Stimulated activated CD8-positive, alpha-beta memory T cell treated with anti-CD3 and anti-CD28 coated beads, Interleukin-7, amount 100 ng/mL, for 48 hours (primary cell): ENCODE measurements at regions not wholly inside any gene's neighbourhood (a gene's known extent, or its start where the extent isn't known, plus 50 kb on each side); places are given as distances from the start of the nearest gene placed in this dataset.

Experiments
- DNase-seq, 2 donors: peaks; one replicate each; pipeline ENCODE4 v3.0.0-alpha.2; 2020; ENCODE audit warnings: low read depth in 1 of 2; ENCODE audit errors: extremely low read depth in 1 of 2

DNA sequence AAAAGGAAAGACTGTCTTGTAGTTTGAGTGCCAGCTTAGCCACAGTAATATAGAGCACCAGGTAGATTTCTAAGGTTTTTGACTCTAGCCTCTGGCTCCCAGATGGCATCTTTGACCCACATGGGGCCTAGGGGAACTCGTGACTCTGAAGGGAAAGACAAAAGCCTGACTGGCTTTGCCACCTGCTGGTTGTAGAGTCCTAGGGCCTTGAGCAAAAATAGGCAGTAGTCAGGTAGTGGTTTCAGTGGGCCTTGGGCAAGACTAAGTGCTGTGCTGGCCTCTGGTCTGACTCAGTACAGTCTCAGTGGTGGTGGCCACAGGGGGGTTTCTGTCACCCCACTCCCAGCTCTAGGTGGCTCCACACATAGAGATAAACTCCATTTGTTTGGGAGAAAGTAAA, 349.4 kb downstream of the FAM181B start:
- DNase-seq = no peak

DNA sequence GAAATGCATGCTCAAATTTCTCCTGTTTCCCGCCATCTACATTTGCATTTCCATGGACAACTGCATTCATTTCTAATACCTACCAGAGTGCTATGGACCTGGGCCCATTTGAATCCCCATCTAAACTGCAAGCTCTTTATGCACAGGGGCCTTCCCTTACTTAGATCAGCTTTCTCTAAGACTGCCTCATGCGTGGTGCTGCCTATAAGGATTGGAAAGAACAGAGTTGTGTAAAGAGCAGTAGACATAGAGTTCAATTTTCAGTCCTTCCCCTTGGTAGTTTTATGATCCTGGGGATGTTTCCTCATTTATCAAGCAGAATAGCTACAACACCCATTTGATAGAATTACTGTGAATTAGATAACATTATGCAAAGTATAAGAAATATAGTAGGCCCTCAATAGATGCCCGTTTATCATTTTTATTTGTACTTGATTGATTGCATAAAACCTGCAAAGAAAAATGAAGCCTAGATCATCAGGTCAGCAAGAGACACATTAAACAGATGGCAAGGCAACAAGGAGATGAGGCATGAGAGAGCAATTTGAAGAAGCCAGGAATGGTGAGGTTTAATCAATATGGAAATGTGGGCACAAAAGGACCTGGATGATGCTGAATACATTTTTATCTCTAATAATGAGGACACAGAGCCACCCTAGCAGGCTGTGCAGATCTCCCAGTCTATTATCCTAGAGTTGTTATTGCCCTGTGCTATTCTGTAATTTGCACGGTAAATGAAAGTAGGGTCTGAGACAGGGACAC, 359.7 kb downstream of the FAM181B start:
- no peak for DNase-seq

GRCh38 chr11:82365351-82365750, 368.3 kb downstream of the FAM181B start:
- DNase-seq = no peak

DNA sequence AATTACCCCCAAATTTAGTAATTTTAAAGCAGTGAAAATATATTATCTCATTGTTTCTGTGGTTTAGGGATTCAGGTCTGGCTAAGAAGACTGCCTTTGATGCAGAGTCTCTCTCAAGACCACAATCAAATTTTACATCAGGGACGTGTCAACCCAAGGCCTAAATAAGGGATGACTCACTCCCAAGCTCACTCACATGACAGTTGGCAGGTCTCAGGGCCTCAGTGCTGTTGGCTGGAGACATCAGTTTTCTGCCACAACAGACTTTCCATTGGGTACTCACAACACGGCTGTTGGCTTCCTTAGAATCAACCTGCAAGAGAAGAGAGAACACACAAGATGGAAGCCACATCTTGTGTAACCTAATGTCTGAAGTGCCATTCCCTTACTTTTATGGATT, 377.3 kb downstream of the FAM181B start:
- DNase-seq = no peak

DNA sequence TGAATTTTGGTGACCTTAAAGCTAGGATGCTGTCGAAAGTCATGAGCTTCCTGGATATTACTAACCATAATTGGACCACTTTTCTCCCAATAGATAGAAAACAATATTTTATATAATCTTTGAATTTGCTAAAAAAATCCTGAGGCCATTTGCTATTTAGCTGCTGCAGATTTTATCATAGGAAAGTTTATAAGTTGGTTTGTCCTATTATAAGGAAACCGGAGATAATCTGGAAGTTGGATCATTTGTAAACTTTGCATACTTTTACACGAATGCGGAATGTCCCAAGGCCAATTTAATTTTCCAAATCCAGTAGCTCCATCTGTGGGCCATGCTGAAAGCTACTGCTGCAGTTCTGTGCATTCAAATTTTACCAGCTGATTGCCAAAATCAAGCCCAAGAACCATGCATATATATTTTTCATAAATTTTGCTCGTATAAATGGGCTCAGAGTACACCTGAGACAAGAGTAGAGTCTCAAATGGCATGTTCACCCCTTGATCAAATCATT, 378.3 kb downstream of the FAM181B start:
- DNase-seq = no peak

DNA sequence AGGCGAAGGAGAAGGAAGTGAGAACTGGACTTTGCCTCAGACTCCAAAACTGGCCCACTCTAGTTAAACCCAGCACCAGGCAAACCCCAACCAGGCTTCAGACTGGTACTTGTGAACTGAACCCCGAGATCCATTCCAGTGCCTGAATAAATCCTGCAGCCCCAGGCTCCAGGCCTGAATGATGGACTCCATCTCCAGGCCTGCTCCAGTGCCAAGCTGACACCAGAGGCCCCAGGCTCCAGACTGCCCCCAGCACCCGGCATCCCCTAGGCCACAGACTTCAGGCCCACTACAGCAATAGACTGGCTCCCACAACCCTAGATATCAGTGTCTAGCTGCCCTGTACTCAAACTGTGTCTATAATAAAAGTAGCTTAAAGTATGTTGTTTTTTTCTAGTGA, 406.8 kb downstream of the FAM181B start:
- DNase-seq = no peak

DNA sequence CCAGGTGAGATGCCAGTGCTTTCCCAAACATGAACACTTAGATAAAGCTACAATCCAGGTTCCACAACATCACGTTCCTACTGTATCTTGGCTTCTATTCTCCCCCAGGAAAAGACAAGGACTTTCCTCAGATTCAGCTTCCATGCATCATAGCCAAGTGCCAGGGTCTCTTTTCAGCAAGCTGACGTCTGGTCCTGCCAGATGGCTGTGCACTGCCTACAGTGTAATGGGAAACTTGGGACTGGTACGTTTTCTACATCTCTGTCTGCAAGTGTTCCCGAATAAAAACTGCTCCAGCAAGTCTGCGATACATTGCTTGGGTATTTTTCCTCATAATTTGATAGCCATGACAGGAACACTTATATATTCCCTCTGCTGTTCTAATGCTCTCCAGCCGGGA, 412.5 kb downstream of the FAM181B start:
- no peak for DNase-seq

DNA sequence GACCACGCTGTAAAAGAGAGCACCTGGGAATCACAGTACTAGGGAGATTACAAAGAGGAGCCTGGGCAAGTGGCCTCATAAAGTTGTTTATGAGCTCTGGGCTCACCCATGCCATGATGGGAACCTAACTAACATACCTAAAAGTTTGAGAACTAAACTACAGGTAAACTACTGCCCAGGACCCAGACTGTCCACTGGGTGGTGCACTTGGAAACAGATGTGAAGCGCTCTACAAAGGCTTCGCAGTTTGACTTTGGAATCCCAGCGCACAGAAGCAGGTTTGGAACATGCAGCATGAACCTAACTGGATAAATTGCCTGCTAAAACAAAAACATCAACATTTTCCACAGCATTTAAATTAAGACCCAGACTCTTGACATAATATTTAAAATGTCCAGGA, 418.6 kb downstream of the FAM181B start:
- DNase-seq = no peak

DNA sequence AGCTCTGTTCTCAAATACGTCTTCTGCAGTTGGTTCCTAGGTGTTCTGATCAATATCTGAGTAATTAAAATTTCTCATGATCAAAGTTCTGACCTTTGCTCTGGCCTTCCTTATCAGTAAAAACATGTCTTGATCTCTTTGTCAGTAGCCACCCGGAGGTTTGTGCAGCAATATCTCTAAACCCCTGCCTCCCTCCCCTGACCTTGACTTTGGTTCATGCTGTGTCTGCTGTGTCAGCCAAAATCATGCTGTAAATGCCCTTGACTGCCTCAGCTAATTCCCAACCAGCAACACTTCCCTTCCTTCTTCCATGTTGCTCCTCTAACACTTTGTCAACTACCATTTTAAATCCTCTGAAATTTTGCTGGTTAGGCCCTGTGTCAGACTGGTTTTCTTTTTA, 424.7 kb downstream of the FAM181B start:
- no peak for DNase-seq

DNA sequence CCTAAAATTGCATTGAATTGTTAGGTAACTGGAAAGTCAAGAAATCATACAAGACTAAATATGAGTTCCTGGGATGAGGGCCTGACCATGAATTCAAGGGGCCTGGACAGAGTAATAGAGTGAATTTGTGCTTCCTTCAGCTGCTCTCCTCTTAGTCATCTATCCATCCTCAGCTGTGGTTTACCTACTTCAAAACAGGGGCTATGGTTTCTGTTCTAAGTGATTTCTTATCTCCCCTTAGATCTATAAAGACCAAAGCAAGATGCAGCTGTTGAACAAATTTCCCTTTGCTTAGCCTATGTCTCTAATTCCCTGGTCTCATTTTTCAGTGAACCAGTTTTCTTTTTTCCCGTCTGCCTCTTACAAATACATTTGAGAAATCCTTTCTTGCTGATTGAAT, 428.5 kb downstream of the FAM181B start:
- DNase-seq = no peak

GRCh38 chr11:82303671-82304070, 430.0 kb downstream of the FAM181B start:
- no peak for DNase-seq

- DNase-seq = no peak
Measured at GRCh38 chr11:82288471-82288870, 445.2 kb downstream of the FAM181B start.

- DNase-seq = no peak
Measured at GRCh38 chr11:82270870-82271269, 462.8 kb downstream of the FAM181B start.

GRCh38 chr11:82268627-82269026, 465.0 kb downstream of the FAM181B start:
- DNase-seq = no peak

DNA sequence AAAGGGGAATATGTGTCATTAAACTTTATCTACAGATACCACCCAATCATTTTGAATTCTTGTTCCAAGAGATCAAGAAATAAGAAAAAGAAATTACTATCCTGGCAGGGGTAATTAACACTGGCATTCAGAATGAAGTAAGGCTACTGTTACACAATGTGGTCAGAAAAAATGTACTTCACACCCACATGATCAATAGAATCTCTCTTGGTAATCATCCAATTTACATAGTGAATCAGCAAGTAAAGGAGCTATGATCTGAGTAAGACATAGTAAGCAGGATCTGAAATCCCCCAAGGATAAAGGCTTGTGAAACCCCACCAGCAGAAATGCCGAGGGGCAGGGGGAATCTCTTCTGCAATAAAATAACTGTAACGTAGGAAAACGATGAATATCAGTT, 466.5 kb downstream of the FAM181B start:
- no peak for DNase-seq

DNA sequence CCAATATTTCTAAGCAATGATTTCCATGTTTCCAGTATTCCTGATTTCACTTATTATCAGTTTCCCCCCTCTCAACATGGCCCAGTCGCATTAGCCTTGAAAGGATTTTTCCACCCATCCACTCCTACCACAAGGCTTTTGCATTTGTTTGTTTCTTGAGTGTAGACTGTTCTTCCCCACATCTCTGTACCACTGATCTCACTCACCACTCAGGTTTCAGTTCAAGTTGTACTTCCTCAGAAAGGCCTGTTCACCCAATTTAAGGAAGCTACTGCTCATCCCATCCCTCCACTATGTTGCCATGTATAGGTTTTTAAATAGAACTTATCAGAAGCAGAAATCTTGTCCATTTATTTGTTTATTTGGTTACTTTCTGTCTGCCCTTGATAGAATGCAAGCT, 472.3 kb downstream of the FAM181B start:
- no peak for DNase-seq

DNA sequence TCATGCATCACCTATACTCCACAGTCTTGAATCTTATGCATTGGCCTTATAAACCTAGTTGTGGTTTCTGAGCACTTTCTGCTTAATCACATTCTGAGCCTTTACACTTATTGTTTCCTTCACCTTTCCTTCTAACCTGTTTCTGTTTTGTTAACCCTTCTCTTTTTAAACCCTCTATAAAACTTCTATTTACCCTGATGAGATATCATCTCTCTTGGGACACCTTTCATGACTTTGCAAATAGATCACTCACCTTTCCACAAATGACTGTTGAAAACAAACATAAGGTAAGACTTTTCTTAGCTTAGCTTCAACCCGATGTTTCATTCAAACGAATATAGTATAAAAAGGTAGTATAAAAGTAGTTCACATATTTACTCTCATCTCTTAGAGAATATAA, 483.6 kb downstream of the FAM181B start:
- DNase-seq = no peak

GRCh38 chr11:82246926-82247325, 486.7 kb downstream of the FAM181B start:
- DNase-seq = no peak

DNA sequence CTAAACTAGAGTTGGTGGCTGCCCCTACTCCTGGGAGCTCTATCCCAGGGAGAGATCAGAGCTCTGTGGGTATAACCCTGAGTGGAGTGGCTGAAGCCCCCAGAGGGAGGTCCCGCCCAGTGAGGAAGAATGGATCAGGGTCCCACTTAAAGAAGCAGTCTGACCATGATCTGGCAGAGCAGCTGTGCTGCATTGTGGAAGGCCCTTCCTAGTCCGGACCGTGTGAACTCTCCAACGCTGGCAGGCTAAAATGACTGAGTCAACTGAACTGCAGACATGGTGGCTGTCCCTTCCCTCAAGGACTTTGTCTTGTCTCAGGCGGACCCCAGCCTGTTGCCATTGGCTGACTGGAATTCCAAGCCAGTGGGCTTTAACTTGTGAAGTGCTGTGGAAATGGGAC, 494.2 kb downstream of the FAM181B start:
- no peak for DNase-seq

GRCh38 chr11:82234256-82234655, 499.4 kb downstream of the FAM181B start:
- no peak for DNase-seq

GRCh38 chr11:82233201-82233600, 500.5 kb downstream of the FAM181B start:
- DNase-seq = no peak

GRCh38 chr11:82229341-82229740, 504.3 kb downstream of the FAM181B start:
- no peak for DNase-seq

GRCh38 chr11:82225930-82226329, 507.7 kb downstream of the FAM181B start:
- DNase-seq = no peak
